Upper lobe of left lung (tissue), 6 donors: ENCODE measurements at regions not wholly inside any gene's neighbourhood (a gene's known extent, or its start where the extent isn't known, plus 50 kb on each side); places are given as distances from the start of the nearest gene placed in this dataset.
"Not testable (repeated sequence)": the region's sequence is repeated elsewhere in the genome, so short reads cannot be mapped to it uniquely, and the experiment has no call there.

Source experiments
- ATAC-seq, 2 donors: fragments of 200-7000 bp; cut with Tn5 transposase; one replicate each; pipeline ENCODE4 v1.9.1; 2022; ENCODE audit warnings: mild to moderate bottlenecking in 2 of 2, moderate library complexity in 2 of 2; ENCODE audit not compliant: low FRiP score in 2 of 2
- DNase-seq, 2 donors: peaks; one replicate each; pipeline ENCODE4 v3.0.0-alpha.2; 2019 to 2020
- H3K27ac ChIP-seq, 4 donors: fragments of 200-600 bp; sonication (generic); one replicate each; pipeline ENCODE4 v1.5.1; 2016 to 2019
- H3K27me3 ChIP-seq, 4 donors: fragments of 200-600 bp; sonication (generic); one replicate each; pipeline ENCODE4 v1.5.1; 2017 to 2019
- H3K36me3 ChIP-seq, 4 donors: fragments of 200-600 bp; sonication (generic); one replicate each; pipeline ENCODE4 v1.5.1; 2016 to 2019
- H3K4me1 ChIP-seq, 4 donors: fragments of 200-600 bp; sonication (generic); one replicate each; pipeline ENCODE4 v1.5.1; 2018 to 2019
- H3K4me3 ChIP-seq, 4 donors: fragments of 200-600 bp; sonication (generic); one replicate each; pipeline ENCODE4 v1.5.1; 2017 to 2019; ENCODE audit warnings: mild to moderate bottlenecking in 2 of 4, moderate library complexity in 1 of 4
- H3K9me3 ChIP-seq, 4 donors: fragments of 200-600 bp; sonication (generic); one replicate each; pipeline ENCODE4 v1.5.1; 2018 to 2019
- CTCF ChIP-seq, 6 experiments: fragments of 450-650 bp in 4 of 6; fragments of 200-600 bp in 2 of 6; sonication (generic) in 2 of 6; IDR thresholded peaks; one replicate each; pipeline ENCODE4 v1.5.1; 2016 to 2019; ENCODE audit warnings: antibody characterized with exemption in 6 of 6
- EP300 ChIP-seq, 4 donors: sonication (generic); formaldehyde crosslinking; IDR thresholded peaks; one replicate each; pipeline ENCODE4 v1.5.1; 2017; ENCODE audit warnings: antibody characterized with exemption in 4 of 4, control low read depth in 2 of 4
- POLR2A ChIP-seq, 4 donors: fragments of 450-650 bp; IDR thresholded peaks; one replicate each; pipeline ENCODE4 v1.5.1; 2016 to 2017; ENCODE audit warnings: antibody characterized with exemption in 4 of 4, mild to moderate bottlenecking in 2 of 4
- POLR2AphosphoS5 ChIP-seq, 2 donors: sonication (generic); formaldehyde crosslinking; IDR thresholded peaks; one replicate each; pipeline ENCODE4 v1.5.1; 2017; ENCODE audit warnings: antibody characterized with exemption in 2 of 2
- WGBS, 2 donors: methylation state at CpG; one replicate each; pipeline ENCODE4 v1.1.5; 2017 to 2018; 5-methylcytosine and 5-hydroxymethylcytosine counted together
- donor health status: DM: no; HTN: no; CAD: no; lungs with moderate emphysema.
- donor health status: DM: no; HTN: yes; CAD: no; lungs with severe emphysema.

DNA sequence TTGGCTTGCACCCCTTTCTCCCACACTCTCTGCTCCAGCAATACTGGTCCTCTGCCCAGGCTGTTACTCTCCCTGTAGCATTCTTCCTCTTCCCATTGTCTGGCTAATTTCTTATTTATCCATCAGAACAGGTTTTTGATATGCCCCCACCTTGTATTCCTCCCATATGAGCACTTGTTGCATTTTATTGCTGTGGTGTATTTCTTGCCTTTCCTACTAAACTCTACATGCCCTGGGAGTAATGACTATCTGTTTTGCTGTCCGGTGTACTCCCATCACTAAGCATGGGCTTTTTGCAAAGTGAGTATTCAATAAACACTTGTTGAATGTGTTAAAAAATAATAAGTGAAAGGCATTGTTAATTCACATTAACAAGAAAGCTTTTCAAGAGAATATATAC, 104.3 kb upstream of the RANBP3L start:
- TF ChIP-seq POLR2A (IDR thresholded peaks at IDR 0.05): no peak
- TF ChIP-seq EP300 (IDR thresholded peaks at IDR 0.05): no peak
- no peak for TF ChIP-seq CTCF (IDR thresholded peaks at IDR 0.05)
- no peak for TF ChIP-seq POLR2AphosphoS5 (IDR thresholded peaks at IDR 0.05)
- ATAC-seq: no peak
- Histone ChIP-seq H3K9me3 (no peaks in the 10 kb centered on the region), H3K4me1 (peaks cover 0 to 4% (median 1%) of the 10 kb centered on the region in 4 donors), H3K4me3 (no peak overlapping the region), H3K27ac (no peak overlapping the region), H3K27me3 (no peaks in the 10 kb centered on the region), H3K36me3 (no peaks in the 10 kb centered on the region)
- WGBS, 2 donors: 91 to 100% methylated on average over 1 of the region's 1 CpG
- no peak for DNase-seq

DNA sequence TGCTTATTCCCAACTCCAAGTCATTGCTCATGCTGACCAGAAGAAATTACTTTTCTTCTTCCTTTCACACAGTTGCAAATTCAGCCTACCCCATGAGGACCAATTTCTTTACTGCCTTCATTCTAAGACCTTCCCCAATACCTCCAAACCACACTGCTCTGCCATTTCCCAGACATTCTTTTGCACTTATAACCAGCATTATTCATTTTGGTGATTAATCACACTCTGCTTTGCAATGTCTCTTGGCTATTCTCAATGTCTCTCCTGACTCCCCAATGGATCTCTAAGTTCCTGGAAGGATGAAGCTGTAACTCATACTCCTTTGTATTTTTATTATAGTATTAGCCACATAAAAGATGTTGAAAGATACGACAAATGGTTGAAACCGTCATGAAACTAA, 105.7 kb upstream of the RANBP3L start:
- Histone ChIP-seq H3K36me3 (no peaks in the 10 kb centered on the region), H3K4me1 (peaks cover 0 to 4% (median 1%) of the 10 kb centered on the region in 4 donors), H3K9me3 (no peaks in the 10 kb centered on the region), H3K4me3 (no peak overlapping the region), H3K27ac (no peak overlapping the region), H3K27me3 (no peaks in the 10 kb centered on the region)
- no peak for ATAC-seq
- WGBS, 2 donors: 94 to 95% methylated on average over 2 of the region's 2 CpGs
- no peak for DNase-seq
- TF ChIP-seq POLR2AphosphoS5 (IDR thresholded peaks at IDR 0.05) (no peak), CTCF (IDR thresholded peaks at IDR 0.05) (no peak), POLR2A (IDR thresholded peaks at IDR 0.05) (no peak), EP300 (IDR thresholded peaks at IDR 0.05) (no peak)

DNA sequence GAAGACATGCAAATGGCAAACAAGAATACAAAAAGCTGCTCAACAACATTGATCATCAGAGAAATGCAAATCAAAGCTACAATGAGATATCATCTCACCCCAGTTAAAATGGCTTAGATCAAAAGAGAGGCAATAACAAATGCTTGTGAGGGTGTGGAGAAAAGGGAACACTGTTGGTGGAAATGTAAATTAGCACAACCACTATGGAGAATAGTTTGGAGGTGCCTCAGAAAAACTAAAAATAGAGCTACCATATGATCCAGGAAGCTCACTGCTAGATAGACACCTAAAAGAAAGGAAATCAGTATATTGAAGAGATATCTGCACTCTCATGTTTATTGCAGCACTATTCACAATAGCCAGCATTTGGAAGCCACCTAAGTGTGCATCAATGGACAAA, 108.0 kb upstream of the RANBP3L start:
- H3K36me3 ChIP-seq, ATAC-seq, H3K4me3 ChIP-seq, H3K9me3 ChIP-seq, H3K27ac ChIP-seq, H3K27me3 ChIP-seq, DNase-seq, H3K4me1 ChIP-seq: not testable (repeated sequence)

GRCh38 chr5:36410672-36411071, 109.0 kb upstream of the RANBP3L start:
- not testable (repeated sequence) for H3K27me3 ChIP-seq, H3K36me3 ChIP-seq, ATAC-seq, DNase-seq, H3K4me1 ChIP-seq, H3K9me3 ChIP-seq, H3K27ac ChIP-seq, H3K4me3 ChIP-seq
- WGBS, 2 donors: 96 to 98% methylated on average over 2 of the region's 2 CpGs

DNA sequence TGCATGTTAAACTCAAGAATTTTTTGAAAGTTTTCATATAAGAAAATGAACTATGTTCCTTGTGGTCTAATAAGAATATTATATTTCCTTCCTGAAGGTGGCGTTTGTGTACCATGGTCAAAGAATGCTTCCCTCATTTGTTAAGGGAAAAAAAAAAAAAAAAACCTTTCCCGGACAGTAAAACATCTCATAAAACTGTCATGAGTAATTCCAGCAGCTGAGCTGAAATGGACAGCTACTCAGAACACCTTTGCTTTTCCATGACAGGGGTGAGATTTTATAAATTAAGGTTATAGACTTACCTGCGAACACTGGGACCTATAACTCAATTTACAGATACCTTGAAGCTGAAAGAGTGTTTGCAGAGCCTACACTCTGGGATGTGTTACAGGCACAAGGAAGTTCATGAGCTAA, 113.2 kb upstream of the RANBP3L start:
- peak in 1 of 2 donors; percentile 68 for ATAC-seq
- TF ChIP-seq EP300 (IDR thresholded peaks at IDR 0.05) (no peak), CTCF (IDR thresholded peaks at IDR 0.05) (peak in 3 of 6 experiments; percentile 40 to 48 (median 43))
- Histone ChIP-seq H3K9me3 (no peaks in the 10 kb centered on the region), H3K27me3 (no peaks in the 10 kb centered on the region), H3K4me3 (no peak overlapping the region), H3K36me3 (no peaks in the 10 kb centered on the region), H3K4me1 (no peaks in the 10 kb centered on the region), H3K27ac (no peak overlapping the region)
- DNase-seq: no peak
- WGBS, 2 donors: 28 to 33% methylated on average over 3 of the region's 3 CpGs

GRCh38 chr5:36416605-36417004, 114.9 kb upstream of the RANBP3L start:
- H3K4me3 ChIP-seq: no peak overlapping the region
- DNase-seq (no peak), ATAC-seq (no peak)
- no peaks in the 10 kb centered on the region for H3K9me3 ChIP-seq
- H3K36me3 ChIP-seq: no peaks in the 10 kb centered on the region
- H3K27ac ChIP-seq: no peak overlapping the region
- TF ChIP-seq CTCF (IDR thresholded peaks at IDR 0.05): no peak
- no peaks in the 10 kb centered on the region for H3K4me1 ChIP-seq
- no peaks in the 10 kb centered on the region for H3K27me3 ChIP-seq
